ENCODE measurements at regions not wholly inside any gene's neighbourhood (a gene's known extent, or its start where the extent isn't known, plus 50 kb on each side); places are given as distances from the start of the nearest gene placed in this dataset.
A peak's percentile ranks its signal among the peaks of the same experiment; 100 is the strongest.

DNA sequence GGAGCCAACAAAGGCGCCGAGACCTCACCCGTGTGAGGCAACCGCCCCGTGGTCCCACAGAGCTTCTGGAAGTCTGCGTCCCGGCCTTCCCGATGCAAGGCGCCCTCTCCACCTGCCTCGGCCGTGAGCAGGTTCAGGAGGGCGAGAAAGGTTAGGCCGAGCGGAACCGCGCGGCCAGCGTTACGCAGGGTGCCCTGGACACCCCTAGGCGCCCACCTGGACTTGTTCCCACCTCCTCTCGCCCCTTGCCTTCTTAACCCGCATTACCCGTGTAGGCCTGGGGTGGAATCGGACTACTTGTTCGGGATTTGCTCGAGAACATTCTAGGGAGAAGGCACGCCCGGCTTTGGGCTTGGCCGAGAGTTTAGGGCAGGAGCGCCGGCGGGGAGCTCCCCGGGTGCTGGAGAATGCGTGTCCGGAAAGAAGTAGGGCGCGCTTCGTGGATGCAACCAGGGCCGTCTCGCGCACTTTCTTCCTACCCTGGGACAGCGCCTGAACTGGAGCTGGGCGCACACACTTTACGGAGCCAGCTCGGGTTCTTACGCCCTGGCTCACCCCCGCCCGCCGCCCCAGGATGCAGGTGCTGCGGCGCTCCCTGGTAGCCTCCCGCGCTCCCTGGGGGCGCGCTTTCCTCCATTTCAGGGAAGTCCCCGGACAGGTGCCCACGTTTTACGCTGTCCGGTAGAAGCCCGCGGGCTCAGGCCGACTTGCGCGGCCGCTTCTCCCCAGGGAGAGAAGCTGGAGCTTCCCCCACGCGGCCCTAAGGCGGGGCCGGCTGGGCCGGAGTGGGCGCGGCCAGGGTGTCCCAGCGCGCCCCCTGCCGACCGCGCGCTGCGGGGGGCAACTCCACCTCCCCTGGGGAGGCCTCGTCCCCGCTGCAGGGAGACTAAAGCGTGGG is 74.5 kb downstream of the INSIG1 start:
- TF ChIP-seq POLR2A (IDR thresholded peaks at IDR 0.05), result no peak
- TF ChIP-seq CTCF (IDR thresholded peaks at IDR 0.05), result peak in 2 of 7 experiments; percentile 16 to 21
- no peak for TF ChIP-seq POLR2AphosphoS5 (IDR thresholded peaks at IDR 0.05)
